Lung (tissue), 11 donors: ENCODE measurements at regions not wholly inside any gene's neighbourhood (a gene's known extent, or its start where the extent isn't known, plus 50 kb on each side); places are given as distances from the start of the nearest gene placed in this dataset.
"Not testable (repeated sequence)": the region's sequence is repeated elsewhere in the genome, so short reads cannot be mapped to it uniquely, and the experiment has no call there.

Source experiments
- ATAC-seq: fragments of 200-7000 bp; cut with Tn5 transposase; one replicate; pipeline ENCODE4 v1.9.1; 2020; ENCODE audit warnings: moderate number of reproducible peaks; ENCODE audit not compliant: insufficient read depth, low FRiP score
- DNase-seq, 3 donors: peaks; one replicate each; pipeline ENCODE4 v3.0.0-alpha.2; 2013 to 2017
- H3K27ac ChIP-seq, 2 donors: one replicate each; pipeline ENCODE4 v1.5.1; 2013; ENCODE audit warnings: mild to moderate bottlenecking in 2 of 2, moderate library complexity in 2 of 2, control low read depth in 1 of 2, inconsistent platforms in 1 of 2, low read depth in 1 of 2, low read length in 1 of 2
- H3K27me3 ChIP-seq, 3 donors: one replicate each; pipeline ENCODE4 v1.5.1; 2013; ENCODE audit warnings: low read length in 2 of 3; ENCODE audit not compliant: control insufficient read depth in 3 of 3, insufficient read depth in 3 of 3
- H3K36me3 ChIP-seq, 4 donors: one replicate each; pipeline ENCODE4 v1.5.1; 2013; ENCODE audit warnings: low read length in 4 of 4, mild to moderate bottlenecking in 1 of 4, moderate library complexity in 1 of 4; ENCODE audit not compliant: control insufficient read depth in 4 of 4, insufficient read depth in 4 of 4
- H3K4me1 ChIP-seq, 5 donors: one replicate each; pipeline ENCODE4 v1.5.1; 2013; ENCODE audit warnings: low read length in 5 of 5, mild to moderate bottlenecking in 2 of 5, moderate library complexity in 1 of 5; ENCODE audit not compliant: control insufficient read depth in 5 of 5, insufficient read depth in 5 of 5
- H3K4me3 ChIP-seq: one replicate; pipeline ENCODE4 v1.5.1; 2013; ENCODE audit warnings: mild to moderate bottlenecking, control low read depth, moderate library complexity
- H3K9ac ChIP-seq, 2 donors: one replicate each; pipeline ENCODE4 v1.5.1; 2013; ENCODE audit warnings: low read length in 2 of 2, control low read depth in 1 of 2; ENCODE audit not compliant: insufficient read depth in 1 of 2
- H3K9me3 ChIP-seq, 4 donors: one replicate each; pipeline ENCODE4 v1.5.1; 2013; ENCODE audit warnings: low read length in 3 of 4, mild to moderate bottlenecking in 1 of 4, moderate library complexity in 1 of 4; ENCODE audit not compliant: control insufficient read depth in 4 of 4, insufficient read depth in 3 of 4
- WGBS, 2 donors: extraction: QIAGEN DNeasy Blood & Tissue Kit; methylation state at CpG; one replicate each; pipeline ENCODE4 v1.1.7; 2013; 5-methylcytosine and 5-hydroxymethylcytosine counted together
- TF ChIP-seq, protein P1 (sequence below): IDR thresholded peaks from 2 replicates; pipeline ENCODE4 v1.5.1; 2012; ENCODE audit warnings: mild to moderate bottlenecking; ENCODE audit errors: control extremely low read depth, extremely low read depth
- donor health status: control.
- donor health status: control.
- donor health status: Bipolar disorder and iron deficiency.
- donor health status: healthy.
- donor health status: DM: yes; HTN: yes; CAD: no.

DNA sequence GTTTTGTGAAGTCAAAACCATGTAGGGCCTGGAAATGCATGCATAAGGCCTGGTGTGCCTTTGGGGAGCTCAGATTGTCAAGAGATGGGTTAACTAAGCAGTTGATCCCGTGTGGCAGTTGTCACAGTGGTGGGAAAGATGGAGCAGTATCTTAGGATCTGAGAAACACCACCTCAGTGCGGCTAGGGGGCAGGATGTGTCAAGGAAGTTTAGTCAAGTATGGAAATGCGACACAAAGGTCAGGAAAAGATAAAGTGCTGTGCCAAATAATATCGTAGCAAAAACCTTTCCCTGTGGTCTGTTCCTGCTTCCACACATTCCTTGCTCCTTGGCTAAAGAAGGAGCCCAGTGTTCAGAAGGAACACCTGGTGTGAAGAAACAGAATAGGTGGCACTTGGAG, 396.4 kb downstream of the EDEM1 start:
- Histone ChIP-seq H3K4me1 (no peaks in the 10 kb centered on the region), H3K4me3 (no peak overlapping the region), H3K9ac (no peak overlapping the region), H3K9me3 (peaks cover 0 to 2% (median 0%) of the 10 kb centered on the region in 4 donors), H3K36me3 (no peaks in the 10 kb centered on the region), H3K27ac (no peak overlapping the region), H3K27me3 (no peaks in the 10 kb centered on the region)
- 16 to 43% methylated on average over 4 of the region's 4 CpGs for WGBS, 2 donors
- ATAC-seq: no peak
- TF ChIP-seq, protein P1, sequence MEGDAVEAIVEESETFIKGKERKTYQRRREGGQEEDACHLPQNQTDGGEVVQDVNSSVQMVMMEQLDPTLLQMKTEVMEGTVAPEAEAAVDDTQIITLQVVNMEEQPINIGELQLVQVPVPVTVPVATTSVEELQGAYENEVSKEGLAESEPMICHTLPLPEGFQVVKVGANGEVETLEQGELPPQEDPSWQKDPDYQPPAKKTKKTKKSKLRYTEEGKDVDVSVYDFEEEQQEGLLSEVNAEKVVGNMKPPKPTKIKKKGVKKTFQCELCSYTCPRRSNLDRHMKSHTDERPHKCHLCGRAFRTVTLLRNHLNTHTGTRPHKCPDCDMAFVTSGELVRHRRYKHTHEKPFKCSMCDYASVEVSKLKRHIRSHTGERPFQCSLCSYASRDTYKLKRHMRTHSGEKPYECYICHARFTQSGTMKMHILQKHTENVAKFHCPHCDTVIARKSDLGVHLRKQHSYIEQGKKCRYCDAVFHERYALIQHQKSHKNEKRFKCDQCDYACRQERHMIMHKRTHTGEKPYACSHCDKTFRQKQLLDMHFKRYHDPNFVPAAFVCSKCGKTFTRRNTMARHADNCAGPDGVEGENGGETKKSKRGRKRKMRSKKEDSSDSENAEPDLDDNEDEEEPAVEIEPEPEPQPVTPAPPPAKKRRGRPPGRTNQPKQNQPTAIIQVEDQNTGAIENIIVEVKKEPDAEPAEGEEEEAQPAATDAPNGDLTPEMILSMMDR: no peak
- no peak for DNase-seq

DNA sequence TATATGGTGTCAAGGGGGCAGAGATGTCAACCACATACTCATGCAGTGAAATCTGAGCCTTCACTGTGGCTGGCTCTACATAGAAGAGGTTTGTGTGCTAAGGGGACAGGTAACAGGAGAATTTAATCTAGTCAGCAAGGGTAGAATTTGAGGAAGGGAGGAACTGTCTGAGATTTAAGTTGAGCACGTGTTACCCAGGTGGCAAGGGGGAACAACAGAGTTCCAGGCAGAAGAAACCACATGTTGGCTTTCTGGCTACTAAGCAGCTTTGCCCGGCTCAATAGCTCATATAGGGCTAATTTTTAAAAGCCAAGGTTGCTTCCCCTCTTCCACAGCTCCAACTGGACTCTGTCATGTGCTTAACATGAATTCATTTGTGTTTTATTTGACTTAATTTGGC, 397.6 kb downstream of the EDEM1 start:
- H3K4me3 ChIP-seq: no peak overlapping the region
- WGBS, 2 donors: 72 to 76% methylated on average over 2 of the region's 2 CpGs
- H3K36me3 ChIP-seq: no peaks in the 10 kb centered on the region
- DNase-seq (no peak), ATAC-seq (no peak)
- H3K9ac ChIP-seq: no peak overlapping the region
- no peaks in the 10 kb centered on the region for H3K4me1 ChIP-seq
- no peaks in the 10 kb centered on the region for H3K27me3 ChIP-seq
- TF ChIP-seq, protein P1: no peak
- no peak overlapping the region for H3K27ac ChIP-seq
- peaks cover 0 to 2% (median 0%) of the 10 kb centered on the region in 4 donors for H3K9me3 ChIP-seq

DNA sequence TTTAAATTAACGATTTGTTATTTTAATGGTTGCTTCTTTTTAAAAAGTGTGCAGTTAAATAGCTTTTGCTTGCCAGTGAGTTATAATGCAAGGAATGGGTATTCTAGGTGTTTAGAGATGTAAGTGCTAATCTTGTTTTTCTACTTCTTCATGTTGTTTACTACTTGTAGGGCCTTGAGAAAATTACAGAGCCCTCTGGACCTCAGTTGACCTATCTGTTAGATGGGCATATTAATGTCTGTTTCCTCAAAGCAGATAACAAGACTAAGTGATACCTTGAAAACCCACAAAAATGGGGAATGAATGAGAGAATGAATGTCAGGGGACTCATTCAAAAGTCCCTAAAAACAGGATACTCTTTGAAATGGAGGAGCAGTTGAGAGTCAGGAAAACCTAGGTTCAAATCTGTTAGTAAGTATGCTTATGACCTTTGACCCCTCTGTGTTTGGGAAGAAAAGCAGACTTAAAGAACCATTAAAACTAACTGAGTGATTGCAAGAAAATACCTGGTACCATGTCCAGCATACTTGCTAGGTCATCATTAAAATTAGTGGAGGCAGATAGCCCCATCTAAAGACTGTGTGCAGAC, 419.5 kb downstream of the EDEM1 start:
- Histone ChIP-seq H3K27me3 (no peaks in the 10 kb centered on the region), H3K9me3 (peaks cover 0 to 6% (median 0%) of the 10 kb centered on the region in 4 donors), H3K36me3 (no peaks in the 10 kb centered on the region), H3K4me3 (no peak overlapping the region), H3K4me1 (no peaks in the 10 kb centered on the region), H3K9ac (no peak overlapping the region), H3K27ac (no peak overlapping the region)
- no peak for ATAC-seq
- no peak for DNase-seq
- TF ChIP-seq, protein P1: no peak
- 91 to 92% methylated on average over 1 of the region's 1 CpG for WGBS, 2 donors

DNA sequence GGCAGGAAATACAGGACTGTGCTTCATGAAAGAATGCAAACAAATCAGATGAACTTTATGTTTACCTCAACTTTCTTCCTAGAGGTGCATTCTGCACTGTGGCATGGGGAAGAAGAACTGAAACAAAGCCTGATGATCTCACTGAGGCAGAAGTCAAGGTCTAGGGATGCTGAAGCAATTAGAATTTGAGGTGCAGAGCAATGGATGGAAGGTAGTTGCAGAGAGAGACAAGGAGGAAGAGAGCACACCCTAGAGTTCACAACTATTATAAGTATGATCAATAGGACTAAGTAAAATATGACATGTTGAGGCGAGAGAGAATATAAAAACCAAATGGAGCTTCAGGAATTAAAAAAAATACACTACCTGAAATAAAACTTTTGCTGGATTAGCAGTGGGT, 420.1 kb downstream of the EDEM1 start:
- no peak overlapping the region for H3K4me3 ChIP-seq
- no peaks in the 10 kb centered on the region for H3K27me3 ChIP-seq
- H3K27ac ChIP-seq: no peak overlapping the region
- no peak for ATAC-seq
- DNase-seq: no peak
- no peak overlapping the region for H3K9ac ChIP-seq
- no peaks in the 10 kb centered on the region for H3K36me3 ChIP-seq
- TF ChIP-seq, protein P1: no peak
- WGBS, 2 donors: 71 to 82% methylated on average over 1 of the region's 1 CpG
- peaks cover 0 to 2% (median 0%) of the 10 kb centered on the region in 4 donors for H3K9me3 ChIP-seq
- H3K4me1 ChIP-seq: no peaks in the 10 kb centered on the region

DNA sequence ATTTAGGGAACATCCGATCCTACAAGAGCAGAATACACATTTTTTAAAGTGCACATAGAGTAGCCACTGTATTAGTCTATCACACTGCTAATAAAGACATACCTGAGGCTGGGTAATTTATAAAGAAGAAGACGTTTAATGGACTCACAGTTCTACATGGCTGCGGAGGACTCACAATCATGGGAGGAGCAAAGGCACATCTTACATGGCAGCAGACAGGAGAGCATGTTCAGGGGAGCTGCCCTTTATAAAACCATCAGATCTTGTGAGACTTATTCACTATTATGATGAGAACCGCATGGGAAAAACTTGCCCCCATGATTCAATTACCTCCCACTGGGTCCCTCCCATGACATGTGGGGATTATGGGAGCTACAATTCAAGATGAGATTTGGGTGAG, 421.5 kb downstream of the EDEM1 start:
- not testable (repeated sequence) for H3K9me3 ChIP-seq, H3K4me3 ChIP-seq, ATAC-seq, H3K27ac ChIP-seq, H3K27me3 ChIP-seq, H3K9ac ChIP-seq, H3K4me1 ChIP-seq, DNase-seq, H3K36me3 ChIP-seq
- WGBS, 2 donors: 90 to 94% methylated on average over 4 of the region's 4 CpGs
